ENCODE measurements at regions not wholly inside any gene's neighbourhood (a gene's known extent, or its start where the extent isn't known, plus 50 kb on each side); places are given as distances from the start of the nearest gene placed in this dataset.
"Not testable (repeated sequence)": the region's sequence is repeated elsewhere in the genome, so short reads cannot be mapped to it uniquely, and the experiment has no call there.

- TF ChIP-seq CTCF (IDR thresholded peaks at IDR 0.05; ENCODE audit: insufficient read depth, low read depth, low read length, missing control alignments): no peak
- no peak for DNase-seq (ENCODE audit: low read depth)
- no peak overlapping the region for H3K4me3 ChIP-seq (ENCODE audit: low read depth, low read length)
Measured at GRCh38 chr9:135357863-135358551, 121.6 kb upstream of the PPP1R26 start.

- TF ChIP-seq CTCF (IDR thresholded peaks at IDR 0.05; ENCODE audit: insufficient read depth, low read depth, low read length, missing control alignments): no peak
- DNase-seq (ENCODE audit: low read depth): no peak
Measured at GRCh38 chr9:135358552-135358940, 121.0 kb upstream of the PPP1R26 start.

GRCh38 chr9:135359764-135360163 lies 119.8 kb upstream of the PPP1R26 start:
- no peak for TF ChIP-seq CTCF (IDR thresholded peaks at IDR 0.05; ENCODE audit: insufficient read depth, low read depth, low read length, missing control alignments)
- no peak for DNase-seq (ENCODE audit: low read depth)
- no peak overlapping the region for H3K4me3 ChIP-seq (ENCODE audit: low read depth, low read length)

More at GRCh38 chr9:135358552-135358940, 121.0 kb upstream of the PPP1R26 start:
- H3K4me3 ChIP-seq (ENCODE audit: low read depth, low read length): no peak overlapping the region

- no peak for TF ChIP-seq CTCF (IDR thresholded peaks at IDR 0.05; ENCODE audit: insufficient read depth, low read depth, low read length, missing control alignments)
- no peak overlapping the region for H3K4me3 ChIP-seq (ENCODE audit: low read depth, low read length)
- DNase-seq (ENCODE audit: low read depth): no peak
Measured at GRCh38 chr9:135360617-135361016, 119.0 kb upstream of the PPP1R26 start.

GRCh38 chr9:135361668-135362067 lies 117.9 kb upstream of the PPP1R26 start:
- H3K4me3 ChIP-seq (ENCODE audit: low read depth, low read length); DNase-seq (ENCODE audit: low read depth): not testable (repeated sequence)

- no peak for TF ChIP-seq CTCF (IDR thresholded peaks at IDR 0.05; ENCODE audit: insufficient read depth, low read depth, low read length, missing control alignments)
- no peak for DNase-seq (ENCODE audit: low read depth)
- H3K4me3 ChIP-seq (ENCODE audit: low read depth, low read length): no peak overlapping the region
Measured at GRCh38 chr9:135363596-135363995, 116.0 kb upstream of the PPP1R26 start.

GRCh38 chr9:135365013-135365768 lies 114.4 kb upstream of the PPP1R26 start:
- TF ChIP-seq CTCF (IDR thresholded peaks at IDR 0.05; ENCODE audit: insufficient read depth, low read depth, low read length, missing control alignments): no peak
- DNase-seq (ENCODE audit: low read depth): no peak
- H3K4me3 ChIP-seq (ENCODE audit: low read depth, low read length): no peak overlapping the region
